MG63 (cell line): ENCODE measurements at regions not wholly inside any gene's neighbourhood (a gene's known extent, or its start where the extent isn't known, plus 50 kb on each side); places are given as distances from the start of the nearest gene placed in this dataset.

Source experiments
- DNase-seq: peaks from one replicate; pipeline ENCODE4 v3.0.0-alpha.2; 2020
- H3K27me3 ChIP-seq: fragments of 250-450 bp; sonication (Bioruptor Pico); 2 replicates; pipeline ENCODE4 v1.5.1; 2020; ENCODE audit warnings: mild to moderate bottlenecking, moderate library complexity
- H3K36me3 ChIP-seq: fragments of 250-450 bp; sonication (Bioruptor Pico); 2 replicates; pipeline ENCODE4 v1.5.1; 2020; ENCODE audit warnings: mild to moderate bottlenecking, moderate library complexity
- H3K4me3 ChIP-seq: fragments of 250-450 bp; sonication (Bioruptor Pico); 2 replicates; pipeline ENCODE4 v1.5.1; 2020; ENCODE audit warnings: mild to moderate bottlenecking, moderate library complexity
- H3K9me3 ChIP-seq: fragments of 250-450 bp; sonication (Bioruptor Pico); 2 replicates; pipeline ENCODE4 v1.5.1; 2020; ENCODE audit warnings: mild to moderate bottlenecking, moderate library complexity

- H3K9me3 ChIP-seq: no peaks in the 10 kb centered on the region
- no peaks in the 10 kb centered on the region for H3K36me3 ChIP-seq
- no peak overlapping the region for H3K4me3 ChIP-seq
- no peak for DNase-seq
- no peaks in the 10 kb centered on the region for H3K27me3 ChIP-seq
Observed at GRCh38 chr20:56957737-56958553, 308.5 kb downstream of the BMP7 start.

DNA sequence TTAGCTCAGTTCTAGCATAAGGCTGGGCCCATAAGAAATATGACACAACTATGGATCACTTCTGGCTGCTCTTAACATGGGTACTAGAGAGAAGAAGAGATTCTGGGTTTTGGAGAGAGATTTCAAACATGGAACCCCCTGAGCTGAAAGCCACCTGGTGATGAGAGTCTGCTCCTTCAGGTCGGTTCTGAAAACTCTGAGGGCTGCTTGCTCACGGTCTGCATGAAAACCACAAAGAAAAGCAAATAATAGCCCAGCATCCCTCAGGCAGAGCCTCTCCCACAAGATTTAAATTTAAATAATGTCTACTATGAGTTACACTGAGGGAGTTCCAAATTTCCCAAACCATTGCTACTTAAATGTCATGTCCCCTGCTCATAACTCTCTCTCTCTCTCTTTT, 301.5 kb downstream of the BMP7 start:
- DNase-seq: no peak
- Histone ChIP-seq H3K4me3 (no peak overlapping the region), H3K27me3 (no peaks in the 10 kb centered on the region), H3K36me3 (no peaks in the 10 kb centered on the region), H3K9me3 (peaks cover 3% of the 10 kb centered on the region; the same call in 1 of the 2 replicates)

DNA sequence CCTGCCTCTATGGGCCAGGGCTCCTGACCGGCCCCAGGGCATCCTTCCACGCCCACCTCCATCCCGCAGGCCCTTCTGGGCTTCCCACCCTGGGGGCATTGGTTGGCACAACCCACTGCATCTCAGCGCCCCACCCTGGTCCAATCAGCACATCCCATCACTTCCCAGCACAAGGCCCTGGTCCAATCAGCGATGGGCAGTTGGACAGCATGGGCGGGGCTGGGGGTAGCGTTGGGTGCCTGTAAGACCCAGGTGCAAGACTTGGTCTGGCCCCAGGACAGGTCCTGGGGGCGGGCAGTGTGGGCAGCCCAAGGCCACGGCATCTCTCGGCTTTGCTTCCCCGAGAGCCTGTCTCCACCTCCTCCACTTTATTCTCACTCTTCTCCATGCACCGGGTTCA, 298.5 kb downstream of the BMP7 start:
- no peak for DNase-seq
- Histone ChIP-seq H3K4me3 (no peak overlapping the region), H3K27me3 (no peaks in the 10 kb centered on the region), H3K36me3 (no peaks in the 10 kb centered on the region), H3K9me3 (peaks cover 3% of the 10 kb centered on the region; the same call in 1 of the 2 replicates)

DNA sequence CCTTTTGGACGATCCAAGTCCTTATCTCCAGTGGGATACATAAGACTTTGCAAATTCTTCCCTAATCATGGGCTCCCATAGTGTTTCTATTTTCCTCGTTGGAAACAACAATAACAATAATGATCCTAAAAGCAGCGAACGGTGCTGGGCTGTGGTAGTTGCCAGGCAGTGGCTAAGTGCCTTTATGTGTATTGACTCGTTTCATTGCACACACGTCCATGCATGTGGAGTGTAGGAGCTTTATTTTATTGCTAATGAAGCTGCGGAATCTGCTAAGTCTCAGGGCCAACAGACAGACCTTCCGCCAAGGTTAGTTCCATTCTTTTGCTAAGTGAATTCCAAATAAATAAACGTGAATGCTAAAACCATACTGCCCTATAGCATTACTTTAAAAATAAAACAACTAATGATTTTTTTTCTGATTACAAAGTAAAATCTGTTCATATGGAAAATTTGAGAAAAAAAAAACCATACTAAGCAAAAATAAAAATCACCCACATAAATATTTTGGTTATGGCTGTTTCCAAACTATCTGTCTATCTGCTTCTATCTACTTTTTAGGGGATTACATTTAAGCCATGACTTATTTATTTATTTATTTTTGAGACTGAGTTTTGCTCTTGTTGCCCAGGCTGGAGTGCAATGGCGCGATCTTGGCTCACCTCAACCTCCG, 297.9 kb downstream of the BMP7 start:
- Histone ChIP-seq H3K4me3 (no peak overlapping the region), H3K9me3 (no peaks in the 10 kb centered on the region), H3K36me3 (no peaks in the 10 kb centered on the region), H3K27me3 (no peaks in the 10 kb centered on the region)
- no peak for DNase-seq

DNA sequence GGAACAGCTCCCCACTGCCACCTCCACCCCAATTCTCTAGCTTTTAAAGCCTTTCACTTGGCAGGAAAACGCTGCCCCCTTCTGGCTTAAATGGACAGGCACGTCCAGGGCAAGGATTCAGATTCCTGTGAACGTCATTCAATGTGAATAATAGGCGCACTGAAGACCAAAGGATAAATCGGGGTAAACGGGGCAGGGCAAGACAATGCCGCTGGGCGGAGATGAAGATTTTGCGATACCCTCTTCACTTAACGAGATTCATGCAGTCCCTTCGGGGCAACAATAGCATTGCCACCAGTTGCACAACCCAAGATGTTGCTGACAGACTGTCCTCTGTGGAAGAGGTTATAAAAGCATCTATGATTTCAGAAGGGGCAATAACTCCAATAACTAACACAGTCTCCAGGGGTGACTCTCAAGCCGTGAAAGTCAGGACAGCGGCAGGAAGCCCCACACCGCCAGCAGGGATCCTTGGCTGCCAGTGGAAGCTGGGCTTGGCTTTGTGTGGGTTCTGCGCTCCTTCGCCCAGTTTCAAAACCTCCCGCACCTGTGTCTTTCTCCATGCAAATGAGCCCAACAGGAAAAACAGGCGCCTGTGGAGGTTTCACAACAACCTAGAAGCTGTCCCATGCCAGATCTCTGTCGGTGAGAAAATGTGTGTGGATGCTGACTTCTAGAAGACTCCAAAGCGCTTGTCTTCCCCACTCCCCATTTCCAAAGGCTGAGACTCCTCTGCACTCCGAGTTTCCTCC, 291.8 kb downstream of the BMP7 start:
- DNase-seq: peak; percentile 51
- Histone ChIP-seq H3K36me3 (no peaks in the 10 kb centered on the region), H3K4me3 (no peak overlapping the region), H3K9me3 (no peaks in the 10 kb centered on the region), H3K27me3 (peaks cover 4% of the 10 kb centered on the region)

DNA sequence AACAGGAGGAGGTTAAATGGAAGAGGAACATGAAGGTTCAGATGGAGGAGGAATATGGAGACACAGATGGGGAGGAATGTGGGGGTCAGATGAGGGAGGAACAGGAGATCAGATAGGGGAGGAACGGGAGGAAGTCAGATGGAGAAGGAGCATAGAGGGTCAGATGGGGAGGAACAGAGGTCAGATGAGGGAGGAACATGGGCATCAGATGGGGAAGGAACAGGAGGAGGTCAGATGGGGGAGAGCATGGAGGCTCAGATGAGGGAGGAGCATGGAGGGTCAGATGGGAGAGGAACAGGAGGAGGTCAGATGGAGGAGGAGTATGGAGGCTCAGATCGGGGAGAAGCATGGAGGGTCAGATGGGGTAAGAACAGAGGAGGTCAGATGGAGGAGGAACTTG, 290.6 kb downstream of the BMP7 start:
- Histone ChIP-seq H3K27me3 (peaks cover 4% of the 10 kb centered on the region), H3K4me3 (no peak overlapping the region), H3K36me3 (no peaks in the 10 kb centered on the region), H3K9me3 (no peaks in the 10 kb centered on the region)
- DNase-seq: no peak

DNA sequence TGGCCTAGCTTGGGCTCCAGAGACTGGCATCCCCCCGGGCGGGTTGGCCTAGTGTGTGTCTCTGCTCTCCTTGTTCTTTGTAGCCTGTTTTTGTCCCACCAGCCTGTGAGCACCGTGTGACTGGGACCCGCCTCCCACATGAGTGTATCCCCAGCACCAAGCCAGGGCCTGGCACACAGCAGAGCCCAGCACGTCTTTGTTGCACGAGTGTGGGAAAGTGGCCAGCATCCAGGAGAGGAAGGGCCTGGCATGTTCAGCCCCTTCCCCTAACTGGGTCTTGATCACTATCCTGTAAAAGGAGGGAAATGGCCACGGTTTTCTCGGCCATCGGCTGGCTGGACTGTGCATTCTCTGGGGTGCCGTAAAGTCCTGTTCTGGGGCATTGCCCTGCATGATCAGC, 290.1 kb downstream of the BMP7 start:
- no peak for DNase-seq
- Histone ChIP-seq H3K27me3 (peaks cover 4% of the 10 kb centered on the region), H3K4me3 (no peak overlapping the region), H3K36me3 (no peaks in the 10 kb centered on the region), H3K9me3 (no peaks in the 10 kb centered on the region)

DNA sequence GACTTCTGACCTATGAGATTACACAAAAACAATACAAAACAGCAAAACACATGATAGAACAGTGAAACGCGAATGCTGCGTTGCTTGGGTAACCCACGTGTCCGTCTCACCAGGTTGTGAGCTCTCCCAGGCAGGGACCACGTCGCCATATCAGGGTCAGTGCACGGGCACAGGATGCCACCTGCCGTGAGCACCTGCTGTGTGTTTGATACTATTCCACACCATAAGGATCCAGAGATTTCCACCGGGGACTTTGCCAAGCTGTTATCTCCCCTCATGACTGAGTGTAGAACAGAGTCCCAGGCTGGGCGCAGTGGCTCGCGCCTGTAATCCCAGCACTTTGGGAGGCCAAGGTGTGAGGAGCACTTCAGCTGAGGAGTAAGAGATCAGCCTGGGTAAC, 288.0 kb downstream of the BMP7 start:
- no peak overlapping the region for H3K4me3 ChIP-seq
- DNase-seq: no peak
- H3K27me3 ChIP-seq: peaks cover 4% of the 10 kb centered on the region
- peaks cover 4% of the 10 kb centered on the region for H3K9me3 ChIP-seq
- H3K36me3 ChIP-seq: no peaks in the 10 kb centered on the region

GRCh38 chr20:56979125-56979524, 287.3 kb downstream of the BMP7 start:
- Histone ChIP-seq H3K27me3 (peaks cover 4% of the 10 kb centered on the region), H3K36me3 (no peaks in the 10 kb centered on the region), H3K4me3 (no peak overlapping the region), H3K9me3 (peaks cover 5% of the 10 kb centered on the region)
- no peak for DNase-seq

DNA sequence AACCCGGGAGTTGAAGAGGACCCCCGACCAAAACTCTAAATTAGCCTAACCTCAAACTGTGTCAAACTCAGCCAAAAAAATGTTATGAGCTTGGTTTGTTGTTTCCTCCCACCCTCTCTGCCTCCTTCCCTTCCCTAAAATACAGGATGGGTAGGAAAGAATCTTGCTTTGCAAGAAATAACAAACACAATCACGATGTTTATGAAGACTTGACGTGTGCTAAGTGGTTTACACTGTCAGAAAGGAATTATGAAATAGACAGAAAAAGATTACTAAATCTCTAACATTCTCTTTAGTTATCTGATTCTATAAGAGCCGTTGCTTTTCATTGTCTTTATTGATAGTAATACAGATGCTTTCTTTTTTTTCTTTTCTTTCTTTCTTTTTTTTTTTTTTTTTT, 285.1 kb downstream of the BMP7 start:
- no peak for DNase-seq
- no peak overlapping the region for H3K4me3 ChIP-seq
- H3K36me3 ChIP-seq: no peaks in the 10 kb centered on the region
- H3K9me3 ChIP-seq: peaks cover 14% of the 10 kb centered on the region
- no peaks in the 10 kb centered on the region for H3K27me3 ChIP-seq

- no peak for DNase-seq
- no peaks in the 10 kb centered on the region for H3K36me3 ChIP-seq
- no peak overlapping the region for H3K4me3 ChIP-seq
- no peaks in the 10 kb centered on the region for H3K27me3 ChIP-seq
- peaks cover 19% of the 10 kb centered on the region for H3K9me3 ChIP-seq
Observed at GRCh38 chr20:56983813-56984212, 282.6 kb downstream of the BMP7 start.

- Histone ChIP-seq H3K27me3 (no peaks in the 10 kb centered on the region), H3K9me3 (peaks cover 19% of the 10 kb centered on the region), H3K36me3 (no peaks in the 10 kb centered on the region), H3K4me3 (no peak overlapping the region)
- DNase-seq: no peak
Observed at GRCh38 chr20:56985066-56985685, 281.3 kb downstream of the BMP7 start.

- no peaks in the 10 kb centered on the region for H3K36me3 ChIP-seq
- peaks cover 19% of the 10 kb centered on the region for H3K9me3 ChIP-seq
- H3K4me3 ChIP-seq: no peak overlapping the region
- H3K27me3 ChIP-seq: no peaks in the 10 kb centered on the region
- no peak for DNase-seq
Observed at GRCh38 chr20:56986476-56986875, 280.0 kb downstream of the BMP7 start.

GRCh38 chr20:56986931-56987720, 279.3 kb downstream of the BMP7 start:
- H3K9me3 ChIP-seq: peaks cover 19% of the 10 kb centered on the region
- no peaks in the 10 kb centered on the region for H3K27me3 ChIP-seq
- H3K36me3 ChIP-seq: no peaks in the 10 kb centered on the region
- H3K4me3 ChIP-seq: no peak overlapping the region
- DNase-seq: no peak

DNA sequence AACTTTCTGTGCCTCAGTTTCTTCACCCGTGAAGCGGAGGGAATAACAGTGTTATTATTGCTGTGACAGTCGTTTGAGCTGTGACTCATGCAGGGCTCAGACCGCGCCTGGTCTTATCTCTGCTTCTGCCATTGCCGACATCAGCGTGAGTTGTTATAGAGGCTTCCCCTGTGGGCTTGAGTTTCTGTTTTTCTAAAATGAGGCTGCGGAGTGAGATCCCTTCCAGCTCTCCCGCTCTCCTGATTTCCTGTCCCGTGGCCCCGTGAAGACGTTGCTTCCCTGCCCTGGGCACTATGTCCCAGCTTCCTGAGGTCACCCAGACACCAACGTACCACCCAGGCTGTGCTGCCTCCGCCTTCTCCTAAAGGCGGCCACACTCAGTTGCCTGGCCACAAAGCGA, 278.5 kb downstream of the BMP7 start:
- DNase-seq: peak; percentile 25
- peaks cover 16% of the 10 kb centered on the region for H3K9me3 ChIP-seq
- H3K36me3 ChIP-seq: no peaks in the 10 kb centered on the region
- no peak overlapping the region for H3K4me3 ChIP-seq
- no peaks in the 10 kb centered on the region for H3K27me3 ChIP-seq

DNA sequence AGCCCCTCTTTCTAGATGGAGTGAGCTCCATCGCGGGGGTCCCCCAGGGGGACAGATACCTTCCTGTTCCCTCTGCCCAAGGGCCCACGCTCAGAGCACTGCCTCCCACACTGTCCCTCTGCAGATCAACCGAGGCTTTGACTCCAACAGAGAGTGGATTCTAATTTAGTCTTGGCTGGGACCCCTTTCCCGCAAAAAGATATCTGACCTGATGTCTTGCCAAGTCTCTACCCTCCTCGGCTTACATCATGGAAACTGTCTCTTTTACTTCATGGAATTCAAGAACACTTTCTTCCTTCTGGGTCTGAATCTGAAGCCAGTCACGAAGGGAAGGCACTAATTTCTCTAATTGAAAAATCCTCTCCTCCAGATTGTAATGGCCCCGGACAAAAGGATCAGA, 278.0 kb downstream of the BMP7 start:
- Histone ChIP-seq H3K9me3 (peaks cover 14% of the 10 kb centered on the region), H3K4me3 (no peak overlapping the region), H3K27me3 (no peaks in the 10 kb centered on the region), H3K36me3 (no peaks in the 10 kb centered on the region)
- DNase-seq: no peak
